Thoracic aorta (tissue), 2 donors: ENCODE measurements at regions not wholly inside any gene's neighbourhood (a gene's known extent, or its start where the extent isn't known, plus 50 kb on each side); places are given as distances from the start of the nearest gene placed in this dataset.

Experiments
- ATAC-seq: fragments of 150-250 bp; one replicate; pipeline ENCODE4 v1.8.0; 2017; ENCODE audit warnings: low read depth; ENCODE audit not compliant: insufficient number of reproducible peaks, low FRiP score
- DNase-seq: peaks from one replicate; pipeline ENCODE4 v3.0.0-alpha.2; 2020; ENCODE audit warnings: low spot score
- H3K27ac ChIP-seq, 2 donors: fragments of 200-600 bp; sonication (generic); 1 replicate in 1 of 2; 2 replicates in 1 of 2; pipeline ENCODE4 v1.5.1; 2016; ENCODE audit warnings: mild to moderate bottlenecking in 2 of 2, moderate library complexity in 2 of 2
- H3K27me3 ChIP-seq: fragments of 200-600 bp; sonication (generic); replicated peaks from 2 replicates; pipeline ENCODE4 v1.6.0; 2016; ENCODE audit warnings: mild to moderate bottlenecking; ENCODE audit not compliant: insufficient read depth
- H3K36me3 ChIP-seq: fragments of 200-600 bp; sonication (generic); one replicate; pipeline ENCODE4 v1.5.1; 2016
- H3K4me1 ChIP-seq, 2 donors: fragments of 200-600 bp; sonication (generic); 1 replicate in 1 of 2; 2 replicates in 1 of 2; pipeline versions ENCODE4 v1.5.1 to v1.6.0; 2016; ENCODE audit warnings: low read depth in 2 of 2, mild to moderate bottlenecking in 1 of 2; ENCODE audit not compliant: control insufficient read depth in 1 of 2
- H3K4me3 ChIP-seq: fragments of 200-600 bp; sonication (generic); 2 replicates; pipeline ENCODE4 v1.5.1; 2016; ENCODE audit warnings: mild to moderate bottlenecking
- H3K9me3 ChIP-seq: fragments of 200-600 bp; sonication (generic); 2 replicates; pipeline ENCODE4 v1.5.1; 2016
- TF ChIP-seq, protein P1 (sequence below): fragments of 200-600 bp; sonication (generic); IDR thresholded peaks from one replicate; pipeline ENCODE4 v1.5.1; 2019; ENCODE audit warnings: antibody characterized with exemption

DNA sequence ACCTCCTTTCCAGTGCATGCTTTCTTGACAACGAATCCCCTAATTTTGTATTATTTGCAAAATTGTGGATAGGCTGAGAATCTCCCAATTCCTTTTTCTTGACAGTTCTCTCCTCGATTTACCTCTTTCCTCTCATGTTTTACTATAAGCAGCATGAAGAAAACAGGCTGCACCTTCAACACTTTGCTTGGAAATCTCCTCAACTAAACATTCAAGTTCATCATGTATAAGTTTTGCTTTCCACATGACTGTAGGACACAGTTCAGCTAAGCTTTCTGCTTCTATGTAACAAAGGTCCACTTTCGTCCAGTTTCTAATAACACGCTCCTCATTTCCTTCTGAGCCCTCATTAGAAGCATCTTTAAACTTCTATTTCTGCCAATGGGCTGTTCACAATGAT lies 199.0 kb upstream of the NLRP1 start:
- DNase-seq, result no peak
- Histone ChIP-seq H3K27me3 (no peaks in the 10 kb centered on the region), H3K9me3 (no peaks in the 10 kb centered on the region), H3K4me3 (no peak overlapping the region), H3K36me3 (no peaks in the 10 kb centered on the region), H3K27ac (no peak overlapping the region), H3K4me1 (no peaks in the 10 kb centered on the region)
- ATAC-seq, result no peak
- TF ChIP-seq, protein P1, sequence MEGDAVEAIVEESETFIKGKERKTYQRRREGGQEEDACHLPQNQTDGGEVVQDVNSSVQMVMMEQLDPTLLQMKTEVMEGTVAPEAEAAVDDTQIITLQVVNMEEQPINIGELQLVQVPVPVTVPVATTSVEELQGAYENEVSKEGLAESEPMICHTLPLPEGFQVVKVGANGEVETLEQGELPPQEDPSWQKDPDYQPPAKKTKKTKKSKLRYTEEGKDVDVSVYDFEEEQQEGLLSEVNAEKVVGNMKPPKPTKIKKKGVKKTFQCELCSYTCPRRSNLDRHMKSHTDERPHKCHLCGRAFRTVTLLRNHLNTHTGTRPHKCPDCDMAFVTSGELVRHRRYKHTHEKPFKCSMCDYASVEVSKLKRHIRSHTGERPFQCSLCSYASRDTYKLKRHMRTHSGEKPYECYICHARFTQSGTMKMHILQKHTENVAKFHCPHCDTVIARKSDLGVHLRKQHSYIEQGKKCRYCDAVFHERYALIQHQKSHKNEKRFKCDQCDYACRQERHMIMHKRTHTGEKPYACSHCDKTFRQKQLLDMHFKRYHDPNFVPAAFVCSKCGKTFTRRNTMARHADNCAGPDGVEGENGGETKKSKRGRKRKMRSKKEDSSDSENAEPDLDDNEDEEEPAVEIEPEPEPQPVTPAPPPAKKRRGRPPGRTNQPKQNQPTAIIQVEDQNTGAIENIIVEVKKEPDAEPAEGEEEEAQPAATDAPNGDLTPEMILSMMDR, result no peak

DNA sequence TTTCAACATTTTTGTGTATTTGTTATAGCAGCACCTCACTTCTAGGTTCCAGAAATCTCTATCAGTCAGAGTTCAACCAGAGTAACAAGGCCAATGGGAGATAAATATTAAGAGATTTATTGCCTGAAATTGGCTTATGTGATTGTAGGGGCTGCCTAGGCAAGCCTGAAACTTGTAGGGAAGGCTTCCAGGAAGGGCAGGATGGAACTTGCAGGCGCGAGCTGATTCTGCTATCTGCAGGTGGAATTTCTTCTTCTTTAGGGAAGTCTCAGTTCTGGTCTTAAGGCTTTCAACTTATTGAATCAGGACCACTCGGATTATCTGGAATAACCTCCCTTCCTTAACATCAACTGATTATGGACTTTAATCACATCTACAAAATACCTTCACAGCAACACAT lies 199.5 kb upstream of the NLRP1 start:
- H3K36me3 ChIP-seq, result no peaks in the 10 kb centered on the region
- ATAC-seq (no peak), DNase-seq (no peak)
- H3K4me3 ChIP-seq, result no peak overlapping the region
- H3K27me3 ChIP-seq, result no peaks in the 10 kb centered on the region
- H3K27ac ChIP-seq, result no peak overlapping the region
- TF ChIP-seq, protein P1, result no peak
- no peaks in the 10 kb centered on the region for H3K9me3 ChIP-seq
- no peaks in the 10 kb centered on the region for H3K4me1 ChIP-seq

DNA sequence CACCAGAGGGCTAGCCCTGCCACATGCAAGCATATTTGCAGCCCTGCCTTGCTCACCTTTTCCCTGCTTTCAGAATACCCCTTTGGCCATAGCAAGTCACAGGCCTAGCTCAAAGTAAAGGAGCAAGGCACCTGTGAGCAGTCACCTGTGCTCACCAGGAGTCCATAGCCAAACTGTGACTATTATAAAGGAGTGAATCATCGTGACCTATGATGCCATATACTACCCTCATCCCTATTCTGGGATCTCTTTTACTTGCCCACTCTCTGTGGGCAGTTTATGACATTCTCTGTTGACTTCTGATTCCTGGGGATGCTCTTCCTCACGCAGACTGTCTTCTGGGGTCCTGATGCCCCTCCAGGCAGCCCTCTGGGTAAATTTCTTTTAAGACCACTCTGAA lies 200.5 kb upstream of the NLRP1 start:
- no peaks in the 10 kb centered on the region for H3K9me3 ChIP-seq
- DNase-seq (no peak), ATAC-seq (no peak)
- no peak overlapping the region for H3K4me3 ChIP-seq
- no peaks in the 10 kb centered on the region for H3K27me3 ChIP-seq
- H3K4me1 ChIP-seq, result no peaks in the 10 kb centered on the region
- no peak overlapping the region for H3K27ac ChIP-seq
- H3K36me3 ChIP-seq, result no peaks in the 10 kb centered on the region
- TF ChIP-seq, protein P1, result no peak

DNA sequence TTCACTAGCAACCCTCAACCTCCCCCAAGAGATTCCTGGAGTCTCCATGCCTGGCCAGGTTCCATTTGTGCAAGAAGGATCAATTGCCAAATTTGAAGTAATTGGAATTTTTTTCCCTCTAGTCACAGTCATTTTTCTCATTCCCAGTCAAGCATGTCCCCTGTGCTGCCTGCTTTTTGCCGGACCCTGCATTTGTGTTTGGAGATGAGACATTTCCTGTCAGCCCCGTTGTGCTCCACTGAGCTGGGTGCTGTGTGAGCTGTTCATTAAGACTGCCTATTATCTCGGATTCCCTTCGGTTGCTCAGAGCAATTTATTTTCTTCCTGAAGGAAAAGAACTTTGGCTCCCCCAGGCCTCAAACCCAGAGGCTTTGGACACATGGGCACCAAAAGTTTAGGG lies 201.0 kb upstream of the NLRP1 start:
- ATAC-seq (no peak), DNase-seq (no peak)
- Histone ChIP-seq H3K27me3 (no peaks in the 10 kb centered on the region), H3K4me1 (no peaks in the 10 kb centered on the region), H3K36me3 (no peaks in the 10 kb centered on the region), H3K4me3 (no peak overlapping the region), H3K27ac (no peak overlapping the region), H3K9me3 (no peaks in the 10 kb centered on the region)
- TF ChIP-seq, protein P1, result no peak

DNA sequence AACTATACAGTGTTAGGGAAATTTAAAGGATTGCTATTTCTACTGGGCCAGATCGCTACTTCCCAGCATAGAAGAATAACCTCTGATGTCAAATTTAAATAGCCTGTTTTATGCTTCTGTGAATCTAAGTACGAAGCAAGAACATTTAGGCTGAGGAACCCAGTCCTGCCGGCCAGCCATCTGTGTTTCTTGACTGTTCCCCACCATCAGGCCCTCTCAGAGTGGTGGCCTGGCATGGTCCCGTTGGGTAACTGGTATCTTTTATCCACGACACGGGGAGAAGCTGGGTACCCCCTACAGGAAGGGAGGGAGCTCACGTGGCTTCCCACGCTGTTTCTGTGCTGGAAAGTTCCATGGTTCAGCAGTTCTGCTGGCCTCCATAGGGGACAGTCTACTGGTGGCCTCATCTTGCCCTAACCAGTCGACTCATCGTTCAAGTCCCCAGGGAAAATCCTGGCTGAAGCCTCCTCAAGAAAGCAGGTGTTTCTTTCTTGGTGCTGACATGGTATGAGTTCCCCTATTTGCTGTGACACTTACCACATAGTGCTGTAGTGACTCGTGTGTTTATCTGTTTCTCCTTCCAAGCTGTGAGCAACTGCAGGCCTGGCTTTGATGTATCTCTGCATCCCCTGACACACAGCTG lies 201.7 kb upstream of the NLRP1 start:
- Histone ChIP-seq H3K27me3 (no peaks in the 10 kb centered on the region), H3K27ac (no peak overlapping the region), H3K4me1 (no peaks in the 10 kb centered on the region), H3K4me3 (no peak overlapping the region), H3K36me3 (no peaks in the 10 kb centered on the region), H3K9me3 (no peaks in the 10 kb centered on the region)
- DNase-seq (no peak), ATAC-seq (no peak)
- TF ChIP-seq, protein P1, result no peak
